Ovary (tissue), 7 donors: ENCODE measurements at regions not wholly inside any gene's neighbourhood (a gene's known extent, or its start where the extent isn't known, plus 50 kb on each side); places are given as distances from the start of the nearest gene placed in this dataset.
A peak's percentile ranks its signal among the peaks of the same experiment; 100 is the strongest.

ENCODE experiments used
- DNase-seq, 5 donors: peaks; one replicate each; pipeline ENCODE4 v3.0.0-alpha.2; 2019 to 2020
- H3K27ac ChIP-seq, 2 donors: fragments of 200-600 bp; one replicate each; pipeline versions ENCODE4 v1.5.1 to v1.8.0; 2019 to 2022
- H3K27me3 ChIP-seq: fragments of 200-600 bp; one replicate; pipeline ENCODE4 v1.8.0; 2022
- H3K36me3 ChIP-seq: fragments of 200-600 bp; sonication (generic); one replicate; pipeline ENCODE4 v1.5.1; 2019
- H3K4me1 ChIP-seq: one replicate; pipeline ENCODE4 v1.8.1; 2013; ENCODE audit warnings: mild to moderate bottlenecking, moderate library complexity; ENCODE audit not compliant: insufficient read depth
- H3K4me3 ChIP-seq: fragments of 200-600 bp; sonication (generic); one replicate; pipeline ENCODE4 v1.5.1; 2017
- H3K9me3 ChIP-seq, 2 donors: fragments of 200-600 bp in 1 of 2; sonication (generic) in 1 of 2; one replicate each; pipeline versions ENCODE4 v1.5.1 to v1.8.1; 2013 to 2019; ENCODE audit warnings: mild to moderate bottlenecking in 1 of 2, moderate library complexity in 1 of 2
- CTCF ChIP-seq, 3 donors: fragments of 450-650 bp in 2 of 3; fragments of 200-600 bp in 1 of 3; IDR thresholded peaks; one replicate each; pipeline versions ENCODE4 v1.5.1 to v1.8.0; 2016 to 2022; ENCODE audit warnings: antibody characterized with exemption in 3 of 3, mild to moderate bottlenecking in 1 of 3
- EP300 ChIP-seq: sonication (generic); formaldehyde crosslinking; IDR thresholded peaks from one replicate; pipeline ENCODE4 v1.6.1; 2017; ENCODE audit warnings: antibody characterized with exemption
- POLR2A ChIP-seq: fragments of 450-650 bp; IDR thresholded peaks from one replicate; pipeline ENCODE4 v1.6.1; 2017; ENCODE audit warnings: antibody characterized with exemption, mild to moderate bottlenecking, moderate library complexity
- WGBS, 3 donors: extraction: QIAGEN DNeasy Blood & Tissue Kit in 1 of 3; methylation state at CpG; one replicate each; pipeline versions ENCODE4 v1.1.5 to v1.1.7; 2013 to 2017; 5-methylcytosine and 5-hydroxymethylcytosine counted together
- intact Hi-C, 4 donors: fragments of 100-400 bp; cut with DNase I; formaldehyde crosslinking; loops; one replicate each; pipeline versions ENCODE4 v1.11.0 to v1.15.1; 2022 to 2023
- donor health status: DM: no; HTN: no; CAD: no; lungs with moderate emphysema.
- donor health status: DM: no; HTN: no; CAD: no.
- donor health status: Bipolar disorder and iron deficiency.
- donor health status: DM: no; HTN: no; CAD: no.
- donor health status: DM: yes; HTN: yes; CAD: no.

GRCh38 chr3:69554576-69554975 is 168.7 kb upstream of the FRMD4B start:
- Histone ChIP-seq H3K27me3 (no peaks in the 10 kb centered on the region), H3K9me3 (no peaks in the 10 kb centered on the region), H3K36me3 (no peaks in the 10 kb centered on the region), H3K27ac (no peak overlapping the region), H3K4me3 (no peak overlapping the region), H3K4me1 (no peaks in the 10 kb centered on the region)
- intact Hi-C loops, result no loop called here
- WGBS, 3 donors, result 75 to 91% (median 87%) methylated on average over 2 of the region's 2 CpGs
- DNase-seq, result no peak
- TF ChIP-seq EP300 (no peak), CTCF (IDR thresholded peaks at IDR 0.05) (no peak), POLR2A (no peak)

- no peak overlapping the region for H3K27ac ChIP-seq
- no peak overlapping the region for H3K4me3 ChIP-seq
- no peaks in the 10 kb centered on the region for H3K27me3 ChIP-seq
- TF ChIP-seq CTCF (IDR thresholded peaks at IDR 0.05) (no peak), EP300 (no peak), POLR2A (no peak)
- H3K4me1 ChIP-seq, result no peaks in the 10 kb centered on the region
- WGBS, 3 donors, result 72 to 86% (median 84%) methylated on average over 4 of the region's 4 CpGs
- DNase-seq, result no peak
- intact Hi-C loops, result no loop called here
- H3K36me3 ChIP-seq, result no peaks in the 10 kb centered on the region
- H3K9me3 ChIP-seq, result no peaks in the 10 kb centered on the region
These were observed 168.0 kb upstream of the FRMD4B start for GRCh38 chr3:69553888-69554287.

- Histone ChIP-seq H3K9me3 (no peaks in the 10 kb centered on the region), H3K4me1 (no peaks in the 10 kb centered on the region), H3K36me3 (no peaks in the 10 kb centered on the region), H3K27me3 (no peaks in the 10 kb centered on the region), H3K27ac (no peak overlapping the region), H3K4me3 (no peak overlapping the region)
- DNase-seq, result no peak
- intact Hi-C loops, result no loop called here
- TF ChIP-seq POLR2A (no peak), CTCF (IDR thresholded peaks at IDR 0.05) (no peak), EP300 (no peak)
- 45 to 51% (median 48%) methylated on average over 6 of the region's 6 CpGs for WGBS, 3 donors
These were observed 161.6 kb upstream of the FRMD4B start for GRCh38 chr3:69547461-69547880.

GRCh38 chr3:69542805-69543429 is 157.0 kb upstream of the FRMD4B start:
- peak overlapping the region; percentile 24 for H3K4me3 ChIP-seq
- intact Hi-C loops, result no loop called here
- WGBS, 3 donors, result 6 to 8% (median 8%) methylated on average over 19 of the region's 19 CpGs
- no peaks in the 10 kb centered on the region for H3K36me3 ChIP-seq
- H3K9me3 ChIP-seq, result no peaks in the 10 kb centered on the region
- TF ChIP-seq EP300 (no peak), POLR2A (no peak), CTCF (IDR thresholded peaks at IDR 0.05) (no peak)
- no peaks in the 10 kb centered on the region for H3K27me3 ChIP-seq
- no peak overlapping the region for H3K27ac ChIP-seq
- no peaks in the 10 kb centered on the region for H3K4me1 ChIP-seq
- no peak for DNase-seq
